ENCODE measurements at regions not wholly inside any gene's neighbourhood (a gene's known extent, or its start where the extent isn't known, plus 50 kb on each side); places are given as distances from the start of the nearest gene placed in this dataset.

DNA sequence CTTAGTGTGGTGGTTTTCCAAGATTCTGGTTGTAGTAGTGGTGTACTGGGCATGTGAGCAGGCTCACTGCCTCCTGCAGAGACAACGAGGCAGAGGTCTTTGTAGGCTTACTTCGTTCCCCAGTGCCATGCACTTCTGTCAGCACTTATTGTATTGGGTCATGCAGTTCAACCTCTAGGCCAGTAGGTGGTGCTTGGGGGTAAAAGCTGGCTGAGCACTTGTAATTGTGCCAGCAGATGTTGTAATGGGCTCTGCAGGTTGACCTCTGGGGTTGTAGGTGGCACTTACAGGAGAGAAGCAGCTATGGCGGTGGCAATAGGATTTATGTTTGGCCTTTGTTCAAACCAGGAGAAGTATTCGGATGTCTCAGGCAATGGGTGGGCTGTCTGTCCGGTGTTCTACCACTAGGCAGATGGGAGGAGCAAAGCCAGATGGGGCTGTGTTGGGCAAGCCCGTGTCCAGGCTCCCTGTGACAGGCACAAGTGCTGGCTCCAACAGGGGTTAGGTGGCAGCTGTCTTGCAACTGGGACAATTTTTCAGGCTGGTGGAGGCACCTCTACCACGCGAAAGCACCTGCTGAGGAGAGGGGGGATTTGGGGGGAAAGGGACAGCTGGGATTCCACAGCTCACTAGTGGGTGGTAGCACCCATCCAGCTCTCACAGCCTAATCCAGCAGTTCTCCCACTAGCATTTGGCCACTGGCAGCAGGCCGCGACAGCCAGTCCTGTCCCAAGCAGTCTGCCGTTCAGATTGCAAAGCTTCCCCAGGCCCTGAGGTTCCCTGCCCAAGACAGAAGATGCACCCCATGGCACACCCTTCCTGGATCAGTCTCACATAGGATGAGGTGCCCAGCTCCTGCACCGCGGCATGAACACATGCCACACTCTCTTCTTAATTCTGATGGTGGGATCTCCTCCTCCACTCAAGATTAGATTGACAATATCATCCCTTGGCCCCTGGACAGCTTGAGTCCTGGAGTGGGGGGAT, 274.5 kb downstream of the CTH start (continued):
- TF ChIP-seq CTBP1 (IDR thresholded peaks at IDR 0.05; ENCODE audit: borderline replicate concordance) = 0 out of 2 replicates have a peak, but pooled peaks have one; percentile 32
- peak; percentile 61 for TF ChIP-seq KLF16 (IDR thresholded peaks at IDR 0.05)
- TF ChIP-seq CEBPG (CRISPR knock-in tag; IDR thresholded peaks at IDR 0.05) = peak; percentile 70; the same call in 1 of the 2 replicates
- peak; percentile 70 to 91 for TF ChIP-seq CEBPG (tag; conservative IDR thresholded peaks at IDR 0.05 in 1 of 2, IDR thresholded peaks at IDR 0.05 in 1 of 2)
- TF ChIP-seq HMGN3 (IDR thresholded peaks at IDR 0.05; ENCODE audit: borderline replicate concordance, extremely low read depth, insufficient read length, low read depth, low read length) = no peak
- TF ChIP-seq, protein P1, sequence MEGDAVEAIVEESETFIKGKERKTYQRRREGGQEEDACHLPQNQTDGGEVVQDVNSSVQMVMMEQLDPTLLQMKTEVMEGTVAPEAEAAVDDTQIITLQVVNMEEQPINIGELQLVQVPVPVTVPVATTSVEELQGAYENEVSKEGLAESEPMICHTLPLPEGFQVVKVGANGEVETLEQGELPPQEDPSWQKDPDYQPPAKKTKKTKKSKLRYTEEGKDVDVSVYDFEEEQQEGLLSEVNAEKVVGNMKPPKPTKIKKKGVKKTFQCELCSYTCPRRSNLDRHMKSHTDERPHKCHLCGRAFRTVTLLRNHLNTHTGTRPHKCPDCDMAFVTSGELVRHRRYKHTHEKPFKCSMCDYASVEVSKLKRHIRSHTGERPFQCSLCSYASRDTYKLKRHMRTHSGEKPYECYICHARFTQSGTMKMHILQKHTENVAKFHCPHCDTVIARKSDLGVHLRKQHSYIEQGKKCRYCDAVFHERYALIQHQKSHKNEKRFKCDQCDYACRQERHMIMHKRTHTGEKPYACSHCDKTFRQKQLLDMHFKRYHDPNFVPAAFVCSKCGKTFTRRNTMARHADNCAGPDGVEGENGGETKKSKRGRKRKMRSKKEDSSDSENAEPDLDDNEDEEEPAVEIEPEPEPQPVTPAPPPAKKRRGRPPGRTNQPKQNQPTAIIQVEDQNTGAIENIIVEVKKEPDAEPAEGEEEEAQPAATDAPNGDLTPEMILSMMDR (IDR thresholded peaks at IDR 0.05 in 2 of 3, conservative IDR thresholded peaks at IDR 0.05 in 1 of 3; ENCODE audit: insufficient read depth in 2 of 3, low read depth in 1 of 3, low read length in 3 of 3) = peak; percentile 84 to 90 (median 88)
- no peak for TF ChIP-seq POLR2AphosphoS2 (IDR thresholded peaks at IDR 0.05; ENCODE audit: low read length)
- no peak for TF ChIP-seq NEUROD1 (IDR thresholded peaks at IDR 0.05; ENCODE audit: borderline replicate concordance, low read depth, low read length, partially characterized antibody)
- TF ChIP-seq MTA3 (IDR thresholded peaks at IDR 0.05; ENCODE audit: borderline replicate concordance) = 0 out of 2 replicates have a peak, but pooled peaks have one; percentile 31
- TF ChIP-seq, protein P2, sequence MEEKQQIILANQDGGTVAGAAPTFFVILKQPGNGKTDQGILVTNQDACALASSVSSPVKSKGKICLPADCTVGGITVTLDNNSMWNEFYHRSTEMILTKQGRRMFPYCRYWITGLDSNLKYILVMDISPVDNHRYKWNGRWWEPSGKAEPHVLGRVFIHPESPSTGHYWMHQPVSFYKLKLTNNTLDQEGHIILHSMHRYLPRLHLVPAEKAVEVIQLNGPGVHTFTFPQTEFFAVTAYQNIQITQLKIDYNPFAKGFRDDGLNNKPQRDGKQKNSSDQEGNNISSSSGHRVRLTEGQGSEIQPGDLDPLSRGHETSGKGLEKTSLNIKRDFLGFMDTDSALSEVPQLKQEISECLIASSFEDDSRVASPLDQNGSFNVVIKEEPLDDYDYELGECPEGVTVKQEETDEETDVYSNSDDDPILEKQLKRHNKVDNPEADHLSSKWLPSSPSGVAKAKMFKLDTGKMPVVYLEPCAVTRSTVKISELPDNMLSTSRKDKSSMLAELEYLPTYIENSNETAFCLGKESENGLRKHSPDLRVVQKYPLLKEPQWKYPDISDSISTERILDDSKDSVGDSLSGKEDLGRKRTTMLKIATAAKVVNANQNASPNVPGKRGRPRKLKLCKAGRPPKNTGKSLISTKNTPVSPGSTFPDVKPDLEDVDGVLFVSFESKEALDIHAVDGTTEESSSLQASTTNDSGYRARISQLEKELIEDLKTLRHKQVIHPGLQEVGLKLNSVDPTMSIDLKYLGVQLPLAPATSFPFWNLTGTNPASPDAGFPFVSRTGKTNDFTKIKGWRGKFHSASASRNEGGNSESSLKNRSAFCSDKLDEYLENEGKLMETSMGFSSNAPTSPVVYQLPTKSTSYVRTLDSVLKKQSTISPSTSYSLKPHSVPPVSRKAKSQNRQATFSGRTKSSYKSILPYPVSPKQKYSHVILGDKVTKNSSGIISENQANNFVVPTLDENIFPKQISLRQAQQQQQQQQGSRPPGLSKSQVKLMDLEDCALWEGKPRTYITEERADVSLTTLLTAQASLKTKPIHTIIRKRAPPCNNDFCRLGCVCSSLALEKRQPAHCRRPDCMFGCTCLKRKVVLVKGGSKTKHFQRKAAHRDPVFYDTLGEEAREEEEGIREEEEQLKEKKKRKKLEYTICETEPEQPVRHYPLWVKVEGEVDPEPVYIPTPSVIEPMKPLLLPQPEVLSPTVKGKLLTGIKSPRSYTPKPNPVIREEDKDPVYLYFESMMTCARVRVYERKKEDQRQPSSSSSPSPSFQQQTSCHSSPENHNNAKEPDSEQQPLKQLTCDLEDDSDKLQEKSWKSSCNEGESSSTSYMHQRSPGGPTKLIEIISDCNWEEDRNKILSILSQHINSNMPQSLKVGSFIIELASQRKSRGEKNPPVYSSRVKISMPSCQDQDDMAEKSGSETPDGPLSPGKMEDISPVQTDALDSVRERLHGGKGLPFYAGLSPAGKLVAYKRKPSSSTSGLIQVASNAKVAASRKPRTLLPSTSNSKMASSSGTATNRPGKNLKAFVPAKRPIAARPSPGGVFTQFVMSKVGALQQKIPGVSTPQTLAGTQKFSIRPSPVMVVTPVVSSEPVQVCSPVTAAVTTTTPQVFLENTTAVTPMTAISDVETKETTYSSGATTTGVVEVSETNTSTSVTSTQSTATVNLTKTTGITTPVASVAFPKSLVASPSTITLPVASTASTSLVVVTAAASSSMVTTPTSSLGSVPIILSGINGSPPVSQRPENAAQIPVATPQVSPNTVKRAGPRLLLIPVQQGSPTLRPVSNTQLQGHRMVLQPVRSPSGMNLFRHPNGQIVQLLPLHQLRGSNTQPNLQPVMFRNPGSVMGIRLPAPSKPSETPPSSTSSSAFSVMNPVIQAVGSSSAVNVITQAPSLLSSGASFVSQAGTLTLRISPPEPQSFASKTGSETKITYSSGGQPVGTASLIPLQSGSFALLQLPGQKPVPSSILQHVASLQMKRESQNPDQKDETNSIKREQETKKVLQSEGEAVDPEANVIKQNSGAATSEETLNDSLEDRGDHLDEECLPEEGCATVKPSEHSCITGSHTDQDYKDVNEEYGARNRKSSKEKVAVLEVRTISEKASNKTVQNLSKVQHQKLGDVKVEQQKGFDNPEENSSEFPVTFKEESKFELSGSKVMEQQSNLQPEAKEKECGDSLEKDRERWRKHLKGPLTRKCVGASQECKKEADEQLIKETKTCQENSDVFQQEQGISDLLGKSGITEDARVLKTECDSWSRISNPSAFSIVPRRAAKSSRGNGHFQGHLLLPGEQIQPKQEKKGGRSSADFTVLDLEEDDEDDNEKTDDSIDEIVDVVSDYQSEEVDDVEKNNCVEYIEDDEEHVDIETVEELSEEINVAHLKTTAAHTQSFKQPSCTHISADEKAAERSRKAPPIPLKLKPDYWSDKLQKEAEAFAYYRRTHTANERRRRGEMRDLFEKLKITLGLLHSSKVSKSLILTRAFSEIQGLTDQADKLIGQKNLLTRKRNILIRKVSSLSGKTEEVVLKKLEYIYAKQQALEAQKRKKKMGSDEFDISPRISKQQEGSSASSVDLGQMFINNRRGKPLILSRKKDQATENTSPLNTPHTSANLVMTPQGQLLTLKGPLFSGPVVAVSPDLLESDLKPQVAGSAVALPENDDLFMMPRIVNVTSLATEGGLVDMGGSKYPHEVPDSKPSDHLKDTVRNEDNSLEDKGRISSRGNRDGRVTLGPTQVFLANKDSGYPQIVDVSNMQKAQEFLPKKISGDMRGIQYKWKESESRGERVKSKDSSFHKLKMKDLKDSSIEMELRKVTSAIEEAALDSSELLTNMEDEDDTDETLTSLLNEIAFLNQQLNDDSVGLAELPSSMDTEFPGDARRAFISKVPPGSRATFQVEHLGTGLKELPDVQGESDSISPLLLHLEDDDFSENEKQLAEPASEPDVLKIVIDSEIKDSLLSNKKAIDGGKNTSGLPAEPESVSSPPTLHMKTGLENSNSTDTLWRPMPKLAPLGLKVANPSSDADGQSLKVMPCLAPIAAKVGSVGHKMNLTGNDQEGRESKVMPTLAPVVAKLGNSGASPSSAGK (IDR thresholded peaks at IDR 0.05) = peak; percentile 51
- TF ChIP-seq CC2D1A (IDR thresholded peaks at IDR 0.05) = peak; percentile 74
- TF ChIP-seq ZNF274 (IDR thresholded peaks at IDR 0.05; ENCODE audit: borderline replicate concordance, low read depth, low read length) = no peak
- no peak for TF ChIP-seq MCM3 (IDR thresholded peaks at IDR 0.05)
- peak; percentile 36; the same call in 1 of the 2 replicates for TF ChIP-seq CBX1 (IDR thresholded peaks at IDR 0.05; ENCODE audit: low read depth)

Data from K562 (cell line).